Left cardiac atrium (tissue), 4 donors: ENCODE measurements at regions not wholly inside any gene's neighbourhood (a gene's known extent, or its start where the extent isn't known, plus 50 kb on each side); places are given as distances from the start of the nearest gene placed in this dataset.
"Not testable (repeated sequence)": the region's sequence is repeated elsewhere in the genome, so short reads cannot be mapped to it uniquely, and the experiment has no call there.

ENCODE experiments used
- ATAC-seq, 2 donors: fragments of 200-7000 bp; cut with Tn5 transposase; one replicate each; pipeline ENCODE4 v1.9.1; 2020; ENCODE audit warnings: mild to moderate bottlenecking in 2 of 2, moderate library complexity in 2 of 2
- DNase-seq: peaks from one replicate; pipeline ENCODE4 v3.0.0-alpha.2; 2020
- intact Hi-C, 2 donors: fragments of 100-400 bp; cut with DNase I; formaldehyde crosslinking; loops; one replicate each; pipeline versions ENCODE4 v1.14.1 to v1.15.1; 2022 to 2023
- donor health status: DM: no; HTN: yes; CAD: no.
- donor health status: DM: no; HTN: yes; CAD: no; lungs with severe emphysema.
- donor health status: DM: yes; HTN: yes; CAD: no.
- donor health status: Dilated cardiomyopathy.

DNA sequence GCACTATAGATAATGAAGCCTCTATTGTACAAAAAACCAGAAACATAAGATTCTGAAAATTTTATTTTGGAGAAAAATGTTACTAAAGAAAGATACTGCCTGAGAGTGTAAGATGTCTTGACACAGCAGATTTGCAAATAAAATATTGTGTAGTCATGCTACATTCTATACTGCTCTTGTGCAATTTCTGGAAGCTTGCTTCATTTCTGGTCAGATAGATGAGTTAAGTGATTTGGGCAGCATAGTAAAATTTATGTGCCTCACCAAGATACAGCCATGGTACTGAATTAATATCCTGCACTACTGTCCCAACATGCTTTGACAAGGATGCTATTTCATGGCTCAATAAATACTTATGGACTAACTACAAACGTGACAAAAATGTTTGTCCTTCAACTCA is 55.1 kb upstream of the STARD13 start:
- ATAC-seq (no peak), DNase-seq (no peak)
- intact Hi-C loops = no loop called here

- no peak for DNase-seq
- intact Hi-C loops = no loop called here
- no peak for ATAC-seq
Measured at GRCh38 chr13:33341861-33342452, 56.4 kb upstream of the STARD13 start.

DNA sequence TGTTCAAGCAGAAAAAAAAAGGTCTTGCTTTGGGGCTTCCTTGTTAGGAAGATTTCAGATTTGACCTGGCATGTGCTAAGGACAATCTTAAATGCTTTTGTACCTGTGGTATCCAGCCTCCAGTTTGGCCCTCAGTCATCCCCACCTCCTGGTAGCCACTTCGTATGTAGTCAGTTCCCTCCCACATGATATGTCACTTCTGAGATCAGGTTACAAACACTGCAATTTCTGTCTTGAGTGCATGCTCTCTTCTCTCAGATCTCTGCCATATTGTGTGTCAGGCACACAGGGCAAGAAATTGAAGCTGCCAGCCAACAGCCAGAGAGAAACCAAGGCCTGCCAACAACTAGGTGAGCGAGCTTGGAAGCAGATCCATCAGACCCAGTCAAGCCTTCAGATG is 60.3 kb upstream of the STARD13 start:
- DNase-seq (no peak), ATAC-seq (no peak)
- intact Hi-C loops = no loop called here

- no peak for DNase-seq
- intact Hi-C loops = no loop called here
Measured at GRCh38 chr13:33347861-33348260, 62.3 kb upstream of the STARD13 start.

GRCh38 chr13:33348366-33348765 is 62.8 kb upstream of the STARD13 start:
- no peak for ATAC-seq
- intact Hi-C loops = no loop called here
- no peak for DNase-seq

More at GRCh38 chr13:33347861-33348260, 62.3 kb upstream of the STARD13 start:
- ATAC-seq = no peak

GRCh38 chr13:33349288-33349985 is 63.9 kb upstream of the STARD13 start:
- ATAC-seq (peak; percentile 16 to 31), DNase-seq (peak; percentile 34)
- intact Hi-C loops = no loop called here

DNA sequence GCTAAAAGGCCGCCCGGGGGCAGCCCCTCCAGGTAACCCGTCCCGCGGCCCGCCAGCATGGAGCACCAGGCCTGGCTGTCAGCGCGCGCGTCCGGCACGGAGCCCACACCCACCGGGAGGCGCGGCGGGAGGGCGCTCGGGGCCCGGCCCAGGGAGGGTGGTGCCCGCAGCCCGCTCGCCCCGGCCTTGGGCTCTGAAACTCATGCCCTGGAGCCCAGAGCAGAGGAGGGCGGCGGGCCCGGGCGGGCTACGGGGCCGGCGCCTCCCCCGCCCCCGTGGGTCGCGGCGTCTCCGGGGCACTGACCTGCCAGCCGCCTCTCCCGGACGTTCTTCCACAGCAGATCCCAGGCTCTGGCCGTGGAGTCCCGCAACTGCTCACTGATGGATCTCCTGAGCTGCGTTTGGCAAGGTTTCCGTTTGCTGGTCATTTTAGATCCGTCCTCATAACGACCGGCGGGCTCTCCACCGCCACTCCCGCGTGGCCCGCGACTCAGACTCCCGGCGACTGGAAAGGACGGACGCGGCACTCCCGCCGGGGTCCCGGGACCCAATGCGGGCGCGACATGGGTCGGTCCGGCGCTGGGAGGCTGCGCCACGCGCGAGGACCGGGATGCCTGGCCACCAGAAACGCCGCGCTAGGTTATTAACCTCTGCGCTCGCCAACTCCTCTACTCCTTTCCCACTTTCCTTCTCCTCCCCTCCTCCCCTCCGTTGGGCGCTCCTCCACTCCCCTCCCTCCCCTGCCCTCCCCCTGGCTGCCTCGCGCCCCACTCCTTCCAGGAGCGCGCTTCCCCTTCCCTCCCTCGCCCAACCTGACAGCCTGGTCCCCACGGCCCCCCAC is 64.7 kb upstream of the STARD13 start:
- ATAC-seq = peak; percentile 80 to 88
- DNase-seq = peak; percentile 70
- intact Hi-C loops = no loop called here

DNA sequence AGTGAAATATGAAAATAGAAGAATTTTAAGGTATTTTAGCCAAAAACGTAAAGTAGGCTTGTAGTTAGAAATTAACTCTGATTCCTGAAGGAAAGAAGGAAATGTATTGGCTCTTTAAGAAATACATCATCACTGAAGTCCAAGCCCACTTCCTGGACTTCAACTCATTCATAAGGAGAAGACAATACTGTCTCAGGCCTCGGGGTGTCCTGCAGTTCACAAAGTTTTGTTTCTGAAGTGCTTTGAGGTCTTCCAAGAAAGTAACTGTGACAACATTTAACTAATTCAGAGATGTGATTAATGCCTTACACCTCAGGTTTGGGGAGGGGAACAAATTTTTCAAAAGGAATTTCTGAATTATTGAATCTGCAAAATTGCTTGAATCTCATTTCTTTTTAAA is 65.8 kb upstream of the STARD13 start:
- ATAC-seq = peak in 1 of 2 donors; percentile 44
- no peak for DNase-seq
- intact Hi-C loops = no loop called here

- intact Hi-C loops = no loop called here
- ATAC-seq (no peak), DNase-seq (no peak)
Measured at GRCh38 chr13:33352041-33352440, 66.5 kb upstream of the STARD13 start.

- intact Hi-C loops = no loop called here
- DNase-seq (no peak), ATAC-seq (no peak)
Measured at GRCh38 chr13:33352526-33352925, 67.0 kb upstream of the STARD13 start.

DNA sequence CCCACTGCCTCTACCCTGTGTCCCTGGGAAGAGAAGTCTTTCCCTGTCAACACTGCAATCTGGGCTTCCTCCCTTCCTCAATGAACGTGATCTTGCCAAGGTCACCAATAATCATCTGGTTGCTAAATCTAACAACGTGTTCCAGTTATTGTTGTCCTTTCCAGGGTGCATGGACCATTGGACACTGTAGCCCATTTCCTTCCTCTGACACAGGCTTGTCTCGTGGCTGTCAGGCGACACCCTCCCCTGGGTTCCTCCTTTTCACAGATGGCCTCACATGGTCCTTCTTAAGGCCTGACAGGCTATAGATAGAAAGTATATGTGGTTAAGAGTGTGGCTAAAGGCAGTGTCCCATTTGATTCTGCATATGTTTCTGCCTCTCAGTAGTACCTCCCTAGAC is 67.7 kb upstream of the STARD13 start:
- intact Hi-C loops = no loop called here
- ATAC-seq = peak; percentile 25 to 46
- DNase-seq = peak; percentile 33

DNA sequence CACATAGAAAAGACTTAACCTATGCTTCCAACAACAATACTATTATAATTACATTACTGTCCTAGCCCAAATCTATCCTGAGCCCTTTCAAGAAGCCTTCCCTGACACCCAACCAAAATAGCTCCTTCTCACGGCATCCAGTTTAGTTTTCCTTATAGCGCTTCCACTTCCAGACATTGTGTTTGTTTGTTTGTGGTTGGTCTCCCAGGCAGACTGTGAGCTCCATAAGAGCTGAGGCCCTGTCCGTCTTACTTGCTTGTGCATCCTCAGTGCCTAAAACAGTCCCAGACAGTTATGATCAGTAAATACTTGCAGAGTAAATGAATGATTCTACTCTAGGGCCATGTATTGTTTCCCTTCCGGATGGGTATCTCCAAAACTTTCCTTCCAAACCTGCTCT is 68.1 kb upstream of the STARD13 start:
- ATAC-seq (no peak), DNase-seq (no peak)
- intact Hi-C loops = no loop called here

GRCh38 chr13:33355201-33355895 is 69.8 kb upstream of the STARD13 start:
- intact Hi-C loops = no loop called here
- ATAC-seq = peak; percentile 12 to 68
- no peak for DNase-seq

GRCh38 chr13:33358076-33358475 is 72.5 kb upstream of the STARD13 start:
- intact Hi-C loops, DNase-seq, ATAC-seq: not testable (repeated sequence)

GRCh38 chr13:33362986-33363727 is 77.6 kb upstream of the STARD13 start:
- intact Hi-C loops = no loop called here
- no peak for DNase-seq
- peak; percentile 47 to 77 for ATAC-seq

DNA sequence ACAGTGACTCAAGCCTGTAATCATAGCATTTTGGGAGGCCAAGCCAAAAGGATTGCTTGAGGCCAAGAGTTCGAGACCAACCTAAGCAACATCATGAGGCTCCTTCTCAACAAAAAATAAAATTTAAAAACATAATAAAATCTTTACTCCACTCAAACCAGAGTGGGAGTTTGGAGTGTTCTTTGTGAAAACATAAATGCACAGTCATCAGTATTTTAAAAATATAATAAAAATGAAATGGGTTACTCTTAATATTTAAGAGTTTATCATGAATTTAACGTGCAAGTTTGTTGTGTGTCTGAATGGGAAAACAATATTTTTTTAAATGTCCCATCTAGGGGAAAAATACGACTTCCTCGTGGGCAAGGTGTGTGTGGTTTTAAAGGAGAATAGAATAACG is 78.6 kb upstream of the STARD13 start:
- intact Hi-C loops = no loop called here

DNA sequence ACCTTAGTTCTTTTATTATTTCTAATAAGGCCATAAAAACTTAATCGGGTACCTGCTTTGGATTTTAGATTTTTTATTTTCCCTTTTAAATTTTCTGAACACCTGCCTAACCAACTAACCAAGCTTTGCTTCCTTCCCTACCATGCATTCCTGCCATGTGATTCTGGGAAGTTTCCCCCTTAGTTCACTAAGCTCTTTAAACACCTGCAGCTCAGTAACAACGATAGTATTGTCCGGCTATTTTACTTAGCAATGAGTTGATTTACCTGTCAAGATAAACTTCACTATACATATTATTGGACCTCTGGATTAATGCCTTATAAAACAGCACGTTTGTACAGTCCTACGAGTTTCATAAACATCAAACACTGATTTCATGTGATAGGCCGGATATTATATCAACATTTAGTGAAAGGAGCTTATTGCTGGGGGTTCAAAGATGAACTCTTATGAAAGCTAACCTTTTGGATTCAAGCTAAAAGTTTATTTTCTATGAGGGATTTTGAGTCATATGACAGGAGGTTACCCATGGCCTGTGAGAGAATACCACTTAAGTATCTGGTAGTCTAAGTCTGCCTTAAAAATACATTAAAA is 81.0 kb upstream of the STARD13 start:
- intact Hi-C loops = no loop called here
- DNase-seq = no peak
- ATAC-seq = no peak

More for the DNA sequence above, 78.6 kb upstream of the STARD13 start:
- ATAC-seq = no peak
- no peak for DNase-seq

DNA sequence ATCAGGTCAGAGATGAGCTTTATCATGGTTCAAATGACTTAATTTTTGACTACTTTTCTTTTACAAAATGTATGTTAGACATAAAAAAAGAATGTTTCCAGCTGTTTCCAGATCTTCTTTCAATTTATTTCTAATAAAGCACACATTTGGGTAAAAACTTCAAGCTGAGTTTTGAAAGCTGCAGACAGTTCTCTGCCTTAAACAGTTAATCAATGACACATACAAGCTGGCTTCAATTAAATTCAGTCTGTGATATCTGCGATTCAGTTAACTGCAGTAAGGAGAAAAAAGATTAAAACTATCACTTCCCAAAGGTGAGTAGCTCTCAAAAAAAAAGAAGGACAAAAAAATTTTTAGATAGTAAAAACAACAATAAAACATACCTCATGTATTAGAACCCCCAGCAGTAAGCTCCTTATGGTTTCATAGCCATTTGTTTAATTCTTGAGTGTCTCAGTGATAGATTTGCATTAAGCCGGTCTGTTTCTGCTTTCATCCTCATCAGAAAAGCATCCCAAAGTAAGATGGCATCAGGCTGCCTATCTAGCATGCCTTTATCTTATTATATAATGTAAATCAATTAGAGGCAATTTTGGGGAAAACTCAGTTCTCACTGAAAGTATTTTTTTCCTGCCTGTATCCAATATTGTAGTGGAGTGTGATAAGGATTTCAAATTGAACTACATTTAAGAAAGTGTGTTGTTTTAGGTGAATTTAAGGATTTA is 81.8 kb upstream of the STARD13 start:
- no peak for DNase-seq
- no peak for ATAC-seq
- intact Hi-C loops = no loop called here
